ENCODE measurements at regions not wholly inside any gene's neighbourhood (a gene's known extent, or its start where the extent isn't known, plus 50 kb on each side); places are given as distances from the start of the nearest gene placed in this dataset.

- TF ChIP-seq CTCF (conservative IDR thresholded peaks at IDR 0.05), result no peak
- TF ChIP-seq ZFX (IDR thresholded peaks at IDR 0.05), result no peak
Measured at GRCh38 chr4:115740806-115741205, 627.4 kb upstream of the NDST4 start.

Data from C4-2B (cell line).